ENCODE measurements at regions not wholly inside any gene's neighbourhood (a gene's known extent, or its start where the extent isn't known, plus 50 kb on each side); places are given as distances from the start of the nearest gene placed in this dataset.

- Histone ChIP-seq H2AFZ (ENCODE audit: low read length) (no peak overlapping the region), H3K4me2 (ENCODE audit: low read depth, low read length, poor library complexity, severe bottlenecking) (no peak overlapping the region), H4K20me1 (ENCODE audit: insufficient read depth, low read length, poor library complexity, severe bottlenecking) (no peaks in the 10 kb centered on the region), H3K9ac (ENCODE audit: low read depth, low read length, poor library complexity, severe bottlenecking) (no peak overlapping the region), H3K9me3 (ENCODE audit: insufficient read depth, low read depth, low read length) (no peaks in the 10 kb centered on the region), H3K27me3 (ENCODE audit: insufficient read depth, low read length, poor library complexity, severe bottlenecking) (no peaks in the 10 kb centered on the region), H3K9me2 (replicated peaks; ENCODE audit: low read depth, low read length) (no peaks in the 10 kb centered on the region), H3K4me1 (ENCODE audit: insufficient read depth, low read length, poor library complexity, severe bottlenecking) (no peaks in the 10 kb centered on the region), H3K4me3 (ENCODE audit: low read length, poor library complexity, severe bottlenecking) (no peak overlapping the region), H3K79me2 (ENCODE audit: insufficient read depth, low read length) (no peaks in the 10 kb centered on the region), H3K36me3 (ENCODE audit: insufficient read depth, low read length) (no peaks in the 10 kb centered on the region), H3F3A (ENCODE audit: low read depth) (no peaks in the 10 kb centered on the region)
- TF ChIP-seq CTCF (conservative IDR thresholded peaks at IDR 0.05; ENCODE audit: low read length) = no peak
- TF ChIP-seq EZH2phosphoT487 (IDR thresholded peaks at IDR 0.05; ENCODE audit: borderline replicate concordance) = no peak
Observed at GRCh38 chr10:44173608-44173894, 211.3 kb downstream of the CXCL12 start.

GRCh38 chr10:44172883-44173607, 211.9 kb downstream of the CXCL12 start:
- Histone ChIP-seq H3K9me2 (replicated peaks; ENCODE audit: low read depth, low read length) (no peaks in the 10 kb centered on the region), H3K36me3 (ENCODE audit: insufficient read depth, low read length) (no peaks in the 10 kb centered on the region), H3K27me3 (ENCODE audit: insufficient read depth, low read length, poor library complexity, severe bottlenecking) (no peaks in the 10 kb centered on the region), H3K9ac (ENCODE audit: low read depth, low read length, poor library complexity, severe bottlenecking) (no peak overlapping the region), H4K20me1 (ENCODE audit: insufficient read depth, low read length, poor library complexity, severe bottlenecking) (no peaks in the 10 kb centered on the region), H3K9me3 (ENCODE audit: insufficient read depth, low read depth, low read length) (no peaks in the 10 kb centered on the region), H2AFZ (ENCODE audit: low read length) (no peak overlapping the region), H3K79me2 (ENCODE audit: insufficient read depth, low read length) (no peaks in the 10 kb centered on the region), H3F3A (ENCODE audit: low read depth) (no peaks in the 10 kb centered on the region), H3K4me2 (ENCODE audit: low read depth, low read length, poor library complexity, severe bottlenecking) (no peak overlapping the region), H3K4me1 (ENCODE audit: insufficient read depth, low read length, poor library complexity, severe bottlenecking) (no peaks in the 10 kb centered on the region), H3K4me3 (ENCODE audit: low read length, poor library complexity, severe bottlenecking) (no peak overlapping the region)
- TF ChIP-seq CTCF (conservative IDR thresholded peaks at IDR 0.05; ENCODE audit: low read length) = no peak
- no peak for TF ChIP-seq EZH2phosphoT487 (IDR thresholded peaks at IDR 0.05; ENCODE audit: borderline replicate concordance)

- Histone ChIP-seq H4K20me1 (ENCODE audit: insufficient read depth, low read length, poor library complexity, severe bottlenecking) (no peaks in the 10 kb centered on the region), H3K9ac (ENCODE audit: low read depth, low read length, poor library complexity, severe bottlenecking) (no peak overlapping the region), H3K9me2 (replicated peaks; ENCODE audit: low read depth, low read length) (no peaks in the 10 kb centered on the region), H3K4me1 (ENCODE audit: insufficient read depth, low read length, poor library complexity, severe bottlenecking) (no peaks in the 10 kb centered on the region), H3K79me2 (ENCODE audit: insufficient read depth, low read length) (no peaks in the 10 kb centered on the region), H3K36me3 (ENCODE audit: insufficient read depth, low read length) (no peaks in the 10 kb centered on the region), H3K9me3 (ENCODE audit: insufficient read depth, low read depth, low read length) (no peaks in the 10 kb centered on the region), H3F3A (ENCODE audit: low read depth) (no peaks in the 10 kb centered on the region), H3K4me2 (ENCODE audit: low read depth, low read length, poor library complexity, severe bottlenecking) (no peak overlapping the region), H3K4me3 (ENCODE audit: low read length, poor library complexity, severe bottlenecking) (no peak overlapping the region), H2AFZ (ENCODE audit: low read length) (no peak overlapping the region), H3K27me3 (ENCODE audit: insufficient read depth, low read length, poor library complexity, severe bottlenecking) (no peaks in the 10 kb centered on the region)
- no peak for TF ChIP-seq CTCF (conservative IDR thresholded peaks at IDR 0.05; ENCODE audit: low read length)
- no peak for TF ChIP-seq EZH2phosphoT487 (IDR thresholded peaks at IDR 0.05; ENCODE audit: borderline replicate concordance)
Observed at GRCh38 chr10:44171765-44172164, 213.1 kb downstream of the CXCL12 start.
